ENCODE measurements at regions not wholly inside any gene's neighbourhood (a gene's known extent, or its start where the extent isn't known, plus 50 kb on each side); places are given as distances from the start of the nearest gene placed in this dataset.

- TF ChIP-seq, protein P1, sequence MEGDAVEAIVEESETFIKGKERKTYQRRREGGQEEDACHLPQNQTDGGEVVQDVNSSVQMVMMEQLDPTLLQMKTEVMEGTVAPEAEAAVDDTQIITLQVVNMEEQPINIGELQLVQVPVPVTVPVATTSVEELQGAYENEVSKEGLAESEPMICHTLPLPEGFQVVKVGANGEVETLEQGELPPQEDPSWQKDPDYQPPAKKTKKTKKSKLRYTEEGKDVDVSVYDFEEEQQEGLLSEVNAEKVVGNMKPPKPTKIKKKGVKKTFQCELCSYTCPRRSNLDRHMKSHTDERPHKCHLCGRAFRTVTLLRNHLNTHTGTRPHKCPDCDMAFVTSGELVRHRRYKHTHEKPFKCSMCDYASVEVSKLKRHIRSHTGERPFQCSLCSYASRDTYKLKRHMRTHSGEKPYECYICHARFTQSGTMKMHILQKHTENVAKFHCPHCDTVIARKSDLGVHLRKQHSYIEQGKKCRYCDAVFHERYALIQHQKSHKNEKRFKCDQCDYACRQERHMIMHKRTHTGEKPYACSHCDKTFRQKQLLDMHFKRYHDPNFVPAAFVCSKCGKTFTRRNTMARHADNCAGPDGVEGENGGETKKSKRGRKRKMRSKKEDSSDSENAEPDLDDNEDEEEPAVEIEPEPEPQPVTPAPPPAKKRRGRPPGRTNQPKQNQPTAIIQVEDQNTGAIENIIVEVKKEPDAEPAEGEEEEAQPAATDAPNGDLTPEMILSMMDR (tag by site-specific recombination; IDR thresholded peaks at IDR 0.05), result no peak
Measured at GRCh38 chr7:110051372-110051771, 1039.6 kb upstream of the LRRN3 start (continued).

GRCh38 chr7:110056331-110056730, 1034.6 kb upstream of the LRRN3 start:
- no peaks in the 10 kb centered on the region for H3K4me1 ChIP-seq (ENCODE audit: control insufficient read depth, insufficient read depth, low read length)
- H3K27ac ChIP-seq (ENCODE audit: extremely low read depth, low read depth, low read length), result no peak overlapping the region
- no peaks in the 10 kb centered on the region for H3K9me3 ChIP-seq (ENCODE audit: control insufficient read depth, insufficient read depth, low read depth, low read length)
- TF ChIP-seq ZNF639 (tag by site-specific recombination; IDR thresholded peaks at IDR 0.05) (no peak), ZNF624 (tag by site-specific recombination; IDR thresholded peaks at IDR 0.05) (no peak), ZNF48 (tag by site-specific recombination; IDR thresholded peaks at IDR 0.05) (no peak), ZNF623 (tag by site-specific recombination; IDR thresholded peaks at IDR 0.05) (no peak), PBX3 (CRISPR knock-in tag; IDR thresholded peaks at IDR 0.05) (no peak), KLF9 (tag by site-specific recombination; IDR thresholded peaks at IDR 0.05; ENCODE audit: low read depth) (no peak), ZBTB7A (tag by site-specific recombination; IDR thresholded peaks at IDR 0.05; ENCODE audit: low read depth) (no peak), SP3 (tag by site-specific recombination; IDR thresholded peaks at IDR 0.05) (no peak), ZFP3 (tag by site-specific recombination; IDR thresholded peaks at IDR 0.05; ENCODE audit: low read depth) (no peak), ZNF629 (tag by site-specific recombination; IDR thresholded peaks at IDR 0.05) (no peak), ZNF792 (tag by site-specific recombination; IDR thresholded peaks at IDR 0.05) (no peak)
- TF ChIP-seq, protein P2, sequence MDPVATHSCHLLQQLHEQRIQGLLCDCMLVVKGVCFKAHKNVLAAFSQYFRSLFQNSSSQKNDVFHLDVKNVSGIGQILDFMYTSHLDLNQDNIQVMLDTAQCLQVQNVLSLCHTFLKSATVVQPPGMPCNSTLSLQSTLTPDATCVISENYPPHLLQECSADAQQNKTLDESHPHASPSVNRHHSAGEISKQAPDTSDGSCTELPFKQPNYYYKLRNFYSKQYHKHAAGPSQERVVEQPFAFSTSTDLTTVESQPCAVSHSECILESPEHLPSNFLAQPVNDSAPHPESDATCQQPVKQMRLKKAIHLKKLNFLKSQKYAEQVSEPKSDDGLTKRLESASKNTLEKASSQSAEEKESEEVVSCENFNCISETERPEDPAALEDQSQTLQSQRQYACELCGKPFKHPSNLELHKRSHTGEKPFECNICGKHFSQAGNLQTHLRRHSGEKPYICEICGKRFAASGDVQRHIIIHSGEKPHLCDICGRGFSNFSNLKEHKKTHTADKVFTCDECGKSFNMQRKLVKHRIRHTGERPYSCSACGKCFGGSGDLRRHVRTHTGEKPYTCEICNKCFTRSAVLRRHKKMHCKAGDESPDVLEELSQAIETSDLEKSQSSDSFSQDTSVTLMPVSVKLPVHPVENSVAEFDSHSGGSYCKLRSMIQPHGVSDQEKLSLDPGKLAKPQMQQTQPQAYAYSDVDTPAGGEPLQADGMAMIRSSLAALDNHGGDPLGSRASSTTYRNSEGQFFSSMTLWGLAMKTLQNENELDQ (tag by site-specific recombination; IDR thresholded peaks at IDR 0.05; ENCODE audit: low read depth), result no peak
- TF ChIP-seq, protein P3, sequence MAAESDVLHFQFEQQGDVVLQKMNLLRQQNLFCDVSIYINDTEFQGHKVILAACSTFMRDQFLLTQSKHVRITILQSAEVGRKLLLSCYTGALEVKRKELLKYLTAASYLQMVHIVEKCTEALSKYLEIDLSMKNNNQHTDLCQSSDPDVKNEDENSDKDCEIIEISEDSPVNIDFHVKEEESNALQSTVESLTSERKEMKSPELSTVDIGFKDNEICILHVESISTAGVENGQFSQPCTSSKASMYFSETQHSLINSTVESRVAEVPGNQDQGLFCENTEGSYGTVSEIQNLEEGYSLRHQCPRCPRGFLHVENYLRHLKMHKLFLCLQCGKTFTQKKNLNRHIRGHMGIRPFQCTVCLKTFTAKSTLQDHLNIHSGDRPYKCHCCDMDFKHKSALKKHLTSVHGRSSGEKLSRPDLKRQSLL (tag by site-specific recombination; IDR thresholded peaks at IDR 0.05), result no peak
- TF ChIP-seq, protein P4, sequence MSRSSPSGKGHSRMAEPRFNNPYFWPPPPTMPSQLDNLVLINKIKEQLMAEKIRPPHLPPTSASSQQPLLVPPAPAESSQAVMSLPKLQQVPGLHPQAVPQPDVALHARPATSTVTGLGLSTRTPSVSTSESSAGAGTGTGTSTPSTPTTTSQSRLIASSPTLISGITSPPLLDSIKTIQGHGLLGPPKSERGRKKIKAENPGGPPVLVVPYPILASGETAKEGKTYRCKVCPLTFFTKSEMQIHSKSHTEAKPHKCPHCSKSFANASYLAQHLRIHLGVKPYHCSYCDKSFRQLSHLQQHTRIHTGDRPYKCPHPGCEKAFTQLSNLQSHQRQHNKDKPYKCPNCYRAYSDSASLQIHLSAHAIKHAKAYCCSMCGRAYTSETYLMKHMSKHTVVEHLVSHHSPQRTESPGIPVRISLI (tag by site-specific recombination; IDR thresholded peaks at IDR 0.05), result no peak
- TF ChIP-seq, protein P1 (tag by site-specific recombination; IDR thresholded peaks at IDR 0.05), result no peak
- TF ChIP-seq, protein P5, sequence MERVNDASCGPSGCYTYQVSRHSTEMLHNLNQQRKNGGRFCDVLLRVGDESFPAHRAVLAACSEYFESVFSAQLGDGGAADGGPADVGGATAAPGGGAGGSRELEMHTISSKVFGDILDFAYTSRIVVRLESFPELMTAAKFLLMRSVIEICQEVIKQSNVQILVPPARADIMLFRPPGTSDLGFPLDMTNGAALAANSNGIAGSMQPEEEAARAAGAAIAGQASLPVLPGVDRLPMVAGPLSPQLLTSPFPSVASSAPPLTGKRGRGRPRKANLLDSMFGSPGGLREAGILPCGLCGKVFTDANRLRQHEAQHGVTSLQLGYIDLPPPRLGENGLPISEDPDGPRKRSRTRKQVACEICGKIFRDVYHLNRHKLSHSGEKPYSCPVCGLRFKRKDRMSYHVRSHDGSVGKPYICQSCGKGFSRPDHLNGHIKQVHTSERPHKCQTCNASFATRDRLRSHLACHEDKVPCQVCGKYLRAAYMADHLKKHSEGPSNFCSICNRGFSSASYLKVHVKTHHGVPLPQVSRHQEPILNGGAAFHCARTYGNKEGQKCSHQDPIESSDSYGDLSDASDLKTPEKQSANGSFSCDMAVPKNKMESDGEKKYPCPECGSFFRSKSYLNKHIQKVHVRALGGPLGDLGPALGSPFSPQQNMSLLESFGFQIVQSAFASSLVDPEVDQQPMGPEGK (tag by site-specific recombination; IDR thresholded peaks at IDR 0.05), result no peak
- CTCF ChIA-PET, result no interaction called here
- no peak overlapping the region for H3K4me3 ChIP-seq (ENCODE audit: low read depth, low read length)
- H3K36me3 ChIP-seq (ENCODE audit: control insufficient read depth in 2 of 2, insufficient read depth in 1 of 2, low read length in 2 of 2), result no peaks in the 10 kb centered on the region
- POLR2A ChIA-PET, result no interaction called here
